HG03039 (cell line): ENCODE measurements at regions not wholly inside any gene's neighbourhood (a gene's known extent, or its start where the extent isn't known, plus 50 kb on each side); places are given as distances from the start of the nearest gene placed in this dataset.
"Not testable (repeated sequence)": the region's sequence is repeated elsewhere in the genome, so short reads cannot be mapped to it uniquely, and the experiment has no call there.

ENCODE experiments used
- ATAC-seq: cut with Tn5 transposase; IDR thresholded peaks from one replicate; pipeline ENCODE4 v1.9.1; 2021; ENCODE audit warnings: mild to moderate bottlenecking, moderate library complexity; ENCODE audit not compliant: unreplicated experiment

DNA sequence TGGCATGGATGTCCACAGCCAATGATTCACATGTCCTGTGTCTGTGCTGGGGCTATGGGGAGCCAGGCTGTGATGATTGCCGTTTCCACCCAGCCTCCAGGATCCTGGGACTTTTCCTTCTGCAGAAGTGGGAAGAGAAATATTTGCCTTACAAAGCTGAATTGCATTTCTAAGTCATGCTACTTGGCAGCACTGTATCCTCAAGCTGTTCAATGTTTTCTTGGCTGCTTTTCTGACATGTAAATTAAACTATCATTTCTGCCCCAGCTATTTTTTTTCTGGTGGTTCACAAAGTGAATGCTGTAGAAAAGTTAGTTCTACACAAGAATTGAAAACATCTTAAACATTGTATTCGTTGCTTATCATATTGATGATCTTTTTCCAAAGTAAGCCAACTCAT, 51.9 kb upstream of the TCERG1L start:
- ATAC-seq = no peak

DNA sequence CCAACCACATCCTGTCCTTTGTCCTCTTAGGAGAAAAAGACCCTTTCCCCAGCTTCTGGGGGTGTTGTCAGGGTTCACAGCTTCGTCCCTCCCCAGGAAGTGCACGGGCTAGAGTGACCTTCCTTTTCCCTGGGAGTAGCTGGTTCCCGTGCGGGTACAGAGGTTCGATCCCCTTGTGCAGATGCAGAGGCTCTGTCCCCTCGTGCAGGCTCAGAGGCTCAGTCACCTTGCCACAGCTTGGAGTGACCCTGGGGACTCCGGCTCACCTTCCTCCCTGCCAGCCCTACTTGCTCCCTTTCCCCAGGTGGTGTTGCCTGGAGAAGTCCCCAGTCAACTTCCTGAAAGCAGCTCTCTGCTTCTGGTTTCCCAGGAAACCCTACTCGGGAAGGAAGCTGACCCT, 60.0 kb upstream of the TCERG1L start:
- no peak for ATAC-seq

DNA sequence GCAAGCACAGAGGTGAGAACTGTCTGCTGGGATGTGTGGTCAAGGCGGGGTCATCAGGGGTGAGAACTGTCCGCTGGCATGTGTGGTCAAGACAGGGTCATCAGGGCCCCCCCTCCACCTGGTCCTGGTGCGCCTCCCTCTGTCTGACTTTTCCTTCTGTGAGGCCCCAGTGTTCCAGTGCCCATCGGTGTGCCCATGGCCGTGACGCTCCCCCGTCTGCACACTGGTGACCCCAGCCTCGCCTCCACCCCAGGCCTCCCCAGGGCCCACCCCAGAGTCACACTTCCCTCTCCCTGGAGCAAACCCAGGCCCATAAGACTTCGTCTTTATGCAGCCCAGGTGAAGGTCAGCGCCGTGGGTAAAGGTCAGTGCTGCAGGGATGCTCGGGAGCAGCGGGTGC, 70.1 kb upstream of the TCERG1L start:
- ATAC-seq = no peak

DNA sequence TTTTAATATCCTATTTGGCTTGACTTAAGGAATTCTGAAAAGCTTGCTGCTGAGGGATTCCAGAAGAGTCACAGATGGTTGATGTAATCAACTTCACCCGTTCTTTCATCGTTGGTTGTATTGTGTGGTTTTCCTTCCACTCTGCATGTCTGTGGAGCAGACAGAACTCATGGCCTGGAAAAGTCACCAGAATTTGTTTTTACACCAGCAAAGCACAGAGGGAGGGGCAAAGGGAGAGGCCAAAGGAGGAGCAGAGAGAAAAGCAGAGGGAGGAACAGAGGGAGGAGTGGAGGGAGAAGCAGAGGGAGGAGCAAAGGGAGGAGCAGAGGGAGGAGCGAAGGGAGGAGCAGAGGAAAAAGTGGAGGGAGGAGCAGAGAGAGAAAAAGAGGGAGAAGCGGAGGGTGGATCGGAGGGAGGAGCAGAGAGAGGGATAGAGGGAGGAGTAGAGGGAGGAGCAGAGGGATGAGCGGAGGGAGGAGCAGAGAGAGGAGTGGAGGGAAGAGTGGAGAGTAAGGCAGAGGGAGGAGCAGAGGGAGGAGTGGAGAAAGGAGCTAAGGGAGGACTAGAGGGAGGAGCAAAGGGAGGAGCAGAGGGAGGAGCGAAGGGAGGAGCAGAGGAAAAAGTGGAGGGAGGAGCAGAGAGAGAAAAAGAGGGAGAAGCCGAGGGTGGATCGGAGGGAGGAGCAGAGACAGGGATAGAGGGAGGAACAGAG, 73.8 kb upstream of the TCERG1L start:
- not testable (repeated sequence) for ATAC-seq

DNA sequence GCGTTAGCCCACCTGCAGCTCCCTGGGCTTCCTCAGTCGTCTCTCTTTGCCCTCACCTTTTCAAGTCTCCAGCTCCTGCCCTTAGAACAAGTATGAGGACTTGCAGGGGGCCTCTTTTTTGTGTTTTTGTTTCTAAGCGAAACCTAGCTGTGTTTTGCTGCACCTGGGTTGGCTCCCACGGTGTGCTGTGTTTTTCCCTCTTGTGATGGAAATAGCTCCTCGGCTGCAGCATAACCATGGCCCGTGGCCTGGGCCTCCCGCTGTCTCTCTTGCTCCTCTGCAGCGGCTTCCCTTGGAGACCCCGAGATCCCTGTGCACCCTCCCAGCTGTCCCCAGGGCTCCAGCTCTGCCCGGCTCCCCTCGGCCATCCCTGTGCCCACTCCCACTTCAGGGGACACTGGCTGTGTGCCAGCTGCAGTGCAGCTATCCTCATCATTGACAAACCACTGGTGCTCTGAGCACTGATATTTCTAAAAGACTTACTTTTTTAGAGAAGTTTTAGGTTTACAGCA, 75.6 kb upstream of the TCERG1L start:
- no peak for ATAC-seq

DNA sequence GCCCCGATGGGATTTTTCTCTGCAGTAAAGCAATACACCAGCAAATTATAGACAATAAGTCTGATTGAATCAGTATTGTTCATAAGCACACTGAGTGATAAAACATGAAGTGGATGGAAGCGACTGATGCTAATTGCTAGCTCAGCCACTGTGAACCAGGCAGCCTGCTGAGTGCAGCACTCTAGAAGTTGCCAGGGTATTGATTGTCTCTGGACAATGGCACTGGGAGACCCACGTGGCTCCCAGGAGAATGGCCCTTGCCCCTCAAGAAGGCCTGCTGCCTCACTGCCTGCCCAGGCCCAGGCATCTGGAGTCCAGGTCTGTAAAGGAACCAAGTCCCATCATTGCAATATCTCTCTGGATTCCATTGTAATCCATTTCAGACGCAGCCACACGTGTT, 80.4 kb upstream of the TCERG1L start:
- no peak for ATAC-seq

DNA sequence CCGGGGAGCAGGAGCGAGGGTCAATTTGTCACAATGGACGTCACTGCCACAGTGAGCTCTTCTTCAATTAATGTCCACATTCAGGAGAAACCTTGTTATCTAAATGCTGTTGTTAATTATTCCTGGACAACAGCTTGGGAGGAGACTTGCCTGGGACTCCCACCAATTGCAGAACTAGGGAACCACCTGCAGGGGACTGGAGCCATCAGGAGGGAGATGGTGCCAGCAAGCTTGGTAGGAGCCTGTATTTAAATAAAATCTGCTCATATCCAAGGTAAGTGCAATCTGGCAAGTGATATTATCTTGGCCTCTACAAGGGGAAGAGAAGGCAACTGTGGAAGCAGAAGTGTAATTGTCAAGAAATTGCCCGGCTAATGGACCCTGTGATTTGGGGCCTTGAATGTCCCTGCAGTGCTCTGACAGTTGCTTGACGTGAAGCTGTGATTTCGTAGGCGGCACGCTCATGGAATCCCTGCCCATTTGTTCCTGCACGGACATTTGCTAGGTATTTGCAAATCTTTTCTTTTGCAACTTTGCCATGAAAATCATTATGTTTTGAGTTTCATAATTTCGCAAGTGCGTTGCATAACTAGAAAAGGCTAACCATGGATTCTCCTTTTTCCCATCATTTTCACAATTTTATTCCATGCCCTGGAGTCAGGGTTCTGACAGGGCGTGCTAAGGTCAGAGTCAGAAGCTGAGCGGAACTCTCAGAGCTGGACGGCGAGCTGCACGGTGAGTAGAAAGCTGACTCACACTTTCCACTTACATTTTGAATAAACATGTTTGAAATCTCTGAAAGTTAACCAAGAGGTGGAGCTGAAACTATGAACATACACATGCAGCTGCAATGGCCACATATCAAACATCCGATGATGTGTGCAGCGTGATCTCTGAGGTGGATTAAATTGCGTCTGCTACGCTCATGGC, 84.9 kb upstream of the TCERG1L start:
- no peak for ATAC-seq

DNA sequence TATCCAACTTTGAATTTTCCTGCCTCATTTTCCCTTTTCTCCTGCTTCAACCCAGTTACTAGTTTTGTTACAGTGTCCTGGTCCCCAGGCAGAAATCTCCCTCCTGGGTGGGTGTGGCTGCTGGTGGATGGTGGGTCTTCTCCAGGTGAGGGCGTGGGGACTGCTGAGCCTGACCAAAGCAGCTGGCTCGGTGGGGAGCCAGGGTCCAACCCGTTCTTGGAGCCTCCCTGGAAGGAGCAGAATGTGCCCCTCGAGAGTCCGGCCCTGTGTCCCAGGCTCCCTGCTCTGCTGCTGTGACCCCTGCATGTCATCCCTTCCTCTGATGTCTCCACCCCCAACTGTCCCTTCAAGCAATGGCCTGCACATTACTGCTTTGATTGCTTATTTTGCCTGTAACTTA, 86.6 kb upstream of the TCERG1L start:
- ATAC-seq = no peak

DNA sequence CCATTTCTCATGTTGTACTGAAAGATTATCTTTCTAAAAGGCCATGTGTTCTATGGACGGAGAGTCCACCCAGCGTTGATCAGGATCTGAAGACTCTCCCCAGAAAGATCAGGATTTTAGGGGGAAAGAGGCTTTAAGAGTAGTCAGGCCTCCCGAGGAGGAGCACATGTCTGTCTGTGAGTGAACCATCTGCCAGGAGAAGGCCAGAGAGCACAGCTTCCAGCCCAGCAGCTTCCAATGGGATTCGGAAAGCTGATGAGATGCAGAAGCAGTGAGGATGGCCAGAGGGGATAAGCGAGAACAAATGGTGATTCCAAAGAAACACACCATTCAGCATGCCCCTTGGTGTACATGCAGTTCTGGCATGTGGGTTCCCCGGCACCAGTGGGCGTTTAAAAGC, 88.5 kb upstream of the TCERG1L start:
- ATAC-seq = no peak

DNA sequence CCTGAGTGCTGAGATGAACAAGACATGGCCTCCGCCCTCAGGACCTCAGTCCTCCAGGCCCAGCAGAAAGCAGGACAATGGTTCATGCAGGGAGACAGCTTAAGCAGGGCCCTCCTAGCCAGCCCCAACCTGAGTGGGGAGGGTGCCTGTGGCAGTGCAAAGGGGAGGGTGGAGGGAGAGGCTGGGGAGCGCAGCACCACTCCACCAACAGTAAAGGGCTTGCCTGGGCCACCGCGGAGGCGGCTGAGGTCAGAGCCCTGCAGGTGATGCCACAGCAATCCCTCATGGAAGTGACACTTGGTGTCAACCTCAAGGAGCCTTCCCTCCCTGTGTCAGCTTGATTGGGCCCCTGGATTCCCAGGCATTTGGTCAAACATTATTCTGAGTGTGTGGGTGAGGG, 89.0 kb upstream of the TCERG1L start:
- no peak for ATAC-seq

DNA sequence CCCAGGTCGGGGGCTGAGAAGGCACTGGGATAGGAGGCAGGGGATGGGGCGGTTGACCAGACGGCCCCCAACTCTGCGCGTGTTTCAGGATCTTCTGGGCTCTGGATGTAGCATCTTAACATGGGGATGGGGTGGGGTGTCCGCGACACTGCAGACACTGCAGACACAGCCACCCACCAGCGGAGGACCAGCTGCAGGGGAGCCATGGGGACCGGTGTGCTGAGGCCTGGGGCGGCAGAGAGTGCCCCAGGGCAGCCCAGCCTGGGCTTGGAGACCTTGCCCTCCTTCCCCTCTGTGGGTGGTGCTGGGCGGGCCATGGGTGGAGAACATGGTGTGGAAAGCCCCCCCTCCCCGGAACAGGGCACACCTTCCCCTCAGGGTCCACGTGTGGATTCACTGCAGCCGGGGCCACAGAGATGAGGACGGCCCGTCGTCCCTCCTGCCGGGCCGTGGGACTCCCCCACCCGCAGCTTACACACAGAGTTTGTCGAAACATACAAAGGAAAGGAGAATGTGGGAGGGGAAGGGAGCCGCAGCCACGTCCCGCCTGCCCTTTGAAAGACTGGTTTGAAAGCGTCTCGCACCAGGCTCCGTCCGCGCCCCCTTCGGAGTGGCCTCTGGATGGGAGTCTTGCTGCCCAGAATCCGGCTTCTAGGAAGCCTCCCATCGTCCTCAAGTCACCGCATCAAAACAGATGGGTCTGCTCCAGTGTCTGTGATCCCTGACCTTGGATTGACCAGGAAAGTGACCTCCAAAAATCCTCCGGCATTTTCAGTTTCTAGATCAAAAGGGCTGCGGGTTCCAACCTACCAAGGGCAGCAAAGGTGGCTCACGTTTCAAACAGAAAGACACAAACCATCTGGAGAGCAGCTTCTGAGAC, 91.5 kb upstream of the TCERG1L start:
- ATAC-seq = no peak

DNA sequence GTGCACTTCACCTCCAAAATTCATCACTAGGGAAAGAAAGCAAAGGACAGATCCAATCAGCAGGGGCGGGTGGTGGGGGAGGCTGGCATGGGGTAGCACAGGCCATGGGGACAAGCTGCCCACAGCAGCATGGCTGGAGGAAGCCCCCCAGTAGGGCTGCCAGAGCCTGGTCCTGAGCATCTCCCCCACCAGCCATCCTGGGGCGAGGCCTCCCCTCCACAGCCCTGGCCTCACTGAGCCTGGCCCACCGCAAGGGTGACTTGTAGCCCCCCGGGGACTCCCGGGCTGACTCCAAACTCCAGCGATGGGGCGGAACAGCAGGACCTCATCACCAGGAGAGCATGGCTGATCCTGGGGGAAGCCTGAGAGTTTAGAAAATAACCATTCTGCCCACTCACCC, 92.4 kb upstream of the TCERG1L start:
- no peak for ATAC-seq

DNA sequence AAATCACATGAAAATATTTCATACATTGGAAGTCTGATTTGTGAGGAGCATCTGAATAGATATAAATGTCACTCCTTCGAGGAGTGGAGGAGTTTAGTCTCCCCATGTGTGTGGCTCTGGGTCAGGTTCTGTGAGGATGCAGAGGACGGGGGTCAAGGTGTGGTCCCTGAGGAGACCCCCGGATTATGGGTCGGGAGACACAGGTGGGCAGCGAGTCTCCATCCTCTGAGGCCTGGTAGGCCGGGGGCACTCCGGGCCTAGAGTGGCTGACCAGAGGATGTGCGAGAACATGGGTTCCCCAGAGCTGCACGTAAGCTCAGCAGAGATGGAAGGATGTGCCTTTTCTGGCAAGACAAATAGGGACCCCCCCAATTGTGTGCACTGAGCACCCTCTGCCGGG, 93.4 kb upstream of the TCERG1L start:
- no peak for ATAC-seq

DNA sequence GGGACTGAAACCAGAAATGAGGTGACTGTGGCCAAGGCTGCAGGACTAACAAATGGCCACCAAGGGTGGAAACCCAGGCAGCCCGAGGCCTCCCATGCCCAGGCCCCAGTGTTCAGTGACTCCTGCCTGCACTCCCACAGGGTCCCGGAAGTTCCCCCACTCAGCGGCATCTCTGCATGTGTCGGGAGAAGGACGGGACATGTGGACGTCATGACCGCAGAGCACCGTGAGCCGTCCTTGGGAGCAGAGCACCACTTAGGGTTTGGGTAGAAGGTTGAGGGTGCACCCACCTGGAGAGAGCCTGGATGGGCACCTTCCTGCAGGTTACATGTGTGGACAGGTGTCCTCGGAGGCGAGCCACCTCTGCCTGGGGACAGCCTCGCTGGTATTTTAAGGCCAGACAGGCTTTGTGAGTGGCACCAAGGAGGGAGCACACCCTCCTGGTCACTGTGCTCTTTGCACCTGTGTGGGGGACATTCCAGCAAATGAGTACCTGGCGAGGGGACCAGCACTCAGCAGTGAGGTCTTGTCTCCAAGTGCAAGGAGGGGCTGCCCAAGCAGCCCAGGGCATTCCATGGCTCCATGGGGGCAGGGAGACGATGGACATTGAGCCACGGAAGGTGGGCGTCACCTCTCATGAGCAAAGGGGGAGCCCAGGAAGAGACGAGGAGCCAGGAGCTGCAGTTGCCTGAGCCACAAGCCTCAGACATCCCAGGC, 95.3 kb upstream of the TCERG1L start:
- no peak for ATAC-seq

DNA sequence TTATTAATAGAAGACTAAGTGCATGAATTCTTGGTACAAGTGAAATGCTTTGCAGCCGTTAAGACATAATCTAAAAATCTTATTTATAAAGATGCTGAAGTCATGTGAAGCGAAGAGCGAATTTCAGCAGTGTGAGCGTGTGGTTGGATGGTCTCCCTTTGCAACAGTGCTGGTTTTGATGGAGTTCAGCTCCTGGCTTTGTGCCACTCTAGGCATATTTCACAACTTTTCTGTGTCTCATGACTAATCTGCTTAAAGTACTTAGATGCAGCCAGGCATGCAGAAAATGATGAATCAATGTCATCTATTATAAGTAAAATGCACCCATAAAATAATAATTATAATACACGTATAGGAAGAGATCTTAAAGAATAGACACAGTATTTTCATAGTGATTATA, 107.2 kb upstream of the TCERG1L start:
- ATAC-seq = no peak

DNA sequence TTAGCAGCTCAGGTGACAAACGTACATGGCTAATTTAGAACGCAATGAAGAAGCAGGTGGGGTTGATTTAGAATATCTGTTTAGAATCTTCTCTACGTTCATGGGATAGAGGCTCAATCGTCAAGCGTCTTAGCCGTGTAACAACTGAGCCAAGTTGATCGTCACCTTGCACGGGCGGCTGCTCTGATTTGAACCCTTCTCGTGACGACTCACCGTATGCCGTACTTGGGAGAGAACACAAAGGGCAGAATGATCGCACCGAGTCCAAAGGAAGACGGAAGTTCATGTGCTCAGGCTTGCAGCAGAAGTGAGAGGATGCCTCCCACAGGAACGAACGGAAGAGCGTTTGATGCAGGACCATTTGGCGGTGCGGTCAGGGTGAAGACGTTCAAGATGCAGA, 108.3 kb upstream of the TCERG1L start:
- ATAC-seq = no peak

DNA sequence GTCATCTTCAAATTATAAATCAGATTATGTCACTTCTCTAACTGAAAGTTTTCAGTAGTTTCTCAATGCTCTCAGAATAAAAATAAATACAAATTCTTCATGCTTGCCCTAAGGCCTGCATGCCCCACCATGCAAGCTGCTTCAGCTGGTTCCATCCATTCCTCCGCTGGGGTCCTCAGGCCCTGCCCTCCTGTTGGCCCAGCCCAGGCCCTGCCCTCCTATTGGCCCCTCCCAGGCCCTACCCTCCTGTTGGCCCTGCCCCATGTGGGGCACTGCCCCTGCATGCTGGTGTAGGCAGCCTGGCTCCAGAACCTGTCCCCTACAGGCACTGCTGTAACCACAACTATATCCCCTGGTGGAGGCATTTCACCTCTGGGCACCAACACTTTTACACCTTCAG, 109.3 kb upstream of the TCERG1L start:
- ATAC-seq = no peak

DNA sequence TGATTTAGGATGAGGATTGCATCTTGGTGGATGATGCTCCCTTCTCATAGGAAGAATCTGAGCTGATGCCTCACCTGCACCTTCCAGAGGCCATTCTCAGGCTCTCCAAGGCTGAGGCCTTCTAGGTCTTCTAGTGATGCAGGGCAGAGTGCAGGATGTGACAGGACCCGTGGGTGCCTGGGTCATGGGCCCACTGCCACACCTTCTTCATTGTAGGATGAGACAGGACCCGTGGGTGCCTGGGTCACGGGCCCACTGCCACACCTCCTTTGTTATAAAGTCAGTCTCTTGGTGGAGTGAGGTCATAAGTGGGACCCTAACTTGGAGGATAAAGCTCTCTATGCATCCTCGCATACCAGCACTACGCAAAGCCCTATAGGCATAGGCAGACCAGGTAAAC, 109.9 kb upstream of the TCERG1L start:
- no peak for ATAC-seq

DNA sequence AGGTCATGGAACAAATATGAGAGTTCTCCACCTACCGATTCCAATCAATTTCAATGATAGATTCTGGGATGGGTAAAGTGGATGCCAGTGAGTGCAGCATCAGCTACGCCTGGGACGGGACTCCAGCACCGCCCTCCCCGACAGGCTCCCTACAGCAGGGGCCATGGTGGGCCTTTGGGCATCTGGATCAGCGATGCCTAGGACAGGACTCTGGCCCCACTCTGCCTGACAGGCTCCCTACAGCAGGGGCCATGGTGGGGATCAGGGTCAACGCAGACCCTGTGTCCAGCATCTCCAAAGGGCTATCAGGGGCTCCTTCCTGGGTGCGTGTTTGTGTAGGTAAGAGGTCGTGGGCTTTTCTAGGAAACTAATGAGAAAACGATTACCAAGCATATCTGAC, 111.2 kb upstream of the TCERG1L start:
- ATAC-seq = no peak

DNA sequence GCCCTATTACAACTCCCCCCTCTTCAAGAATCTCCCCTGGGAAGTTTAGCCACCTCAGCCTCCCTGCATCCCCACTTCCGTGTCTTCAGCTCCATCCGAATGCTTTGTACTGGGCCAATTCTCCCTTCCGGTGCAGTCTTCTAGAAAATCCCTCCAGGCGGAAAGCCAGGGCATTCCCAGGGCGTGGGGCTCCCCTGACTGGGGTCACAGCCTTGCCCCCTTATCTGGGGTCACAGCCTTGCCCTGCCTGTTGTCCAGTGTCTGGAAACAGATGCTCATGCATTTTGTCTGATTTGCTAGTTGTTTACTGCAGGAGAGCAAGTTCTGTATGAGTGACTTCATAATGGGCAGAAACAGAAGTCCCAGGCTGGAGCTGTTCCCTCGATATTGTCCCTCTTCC, 112.5 kb upstream of the TCERG1L start:
- ATAC-seq = no peak
